ENCODE measurements at regions not wholly inside any gene's neighbourhood (a gene's known extent, or its start where the extent isn't known, plus 50 kb on each side); places are given as distances from the start of the nearest gene placed in this dataset.

DNA sequence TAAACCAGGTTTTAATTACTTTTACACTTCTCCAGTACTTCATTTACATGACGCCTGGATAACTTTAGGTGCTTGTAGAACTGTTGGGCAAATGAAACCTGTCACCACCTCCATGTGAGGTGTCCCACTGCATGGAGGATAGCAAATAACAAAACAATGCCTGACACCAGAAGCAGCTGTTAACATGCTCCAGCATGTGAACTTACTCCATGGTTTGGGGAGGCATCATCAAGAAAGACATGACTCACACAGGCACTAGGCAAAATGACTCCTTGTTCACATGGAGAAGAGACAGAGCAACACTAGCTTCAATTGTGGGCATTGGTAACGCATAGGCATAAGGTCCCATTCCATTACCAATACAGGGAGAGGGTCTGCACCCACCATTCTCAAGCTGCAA lies 198.1 kb upstream of the F9 start:
- TF ChIP-seq CTCF (IDR thresholded peaks at IDR 0.05): no peak
- TF ChIP-seq EZH2phosphoT487 (IDR thresholded peaks at IDR 0.05): no peak
